Gastroesophageal sphincter (tissue), 3 donors: ENCODE measurements at regions not wholly inside any gene's neighbourhood (a gene's known extent, or its start where the extent isn't known, plus 50 kb on each side); places are given as distances from the start of the nearest gene placed in this dataset.

Experiments used
- POLR2A ChIP-seq, 2 donors: fragments of 450-650 bp; IDR thresholded peaks; one replicate each; pipeline ENCODE4 v1.6.1; 2017; ENCODE audit warnings: antibody characterized with exemption in 2 of 2, mild to moderate bottlenecking in 2 of 2, moderate library complexity in 1 of 2
- TF ChIP-seq, protein P1 (sequence below), 4 experiments: fragments of 200-600 bp in 2 of 4; fragments of 450-650 bp in 2 of 4; sonication (generic) in 1 of 4; IDR thresholded peaks; one replicate each; pipeline ENCODE4 v1.5.1; 2017 to 2019; ENCODE audit warnings: antibody characterized with exemption in 4 of 4, mild to moderate bottlenecking in 2 of 4, moderate library complexity in 2 of 4

DNA sequence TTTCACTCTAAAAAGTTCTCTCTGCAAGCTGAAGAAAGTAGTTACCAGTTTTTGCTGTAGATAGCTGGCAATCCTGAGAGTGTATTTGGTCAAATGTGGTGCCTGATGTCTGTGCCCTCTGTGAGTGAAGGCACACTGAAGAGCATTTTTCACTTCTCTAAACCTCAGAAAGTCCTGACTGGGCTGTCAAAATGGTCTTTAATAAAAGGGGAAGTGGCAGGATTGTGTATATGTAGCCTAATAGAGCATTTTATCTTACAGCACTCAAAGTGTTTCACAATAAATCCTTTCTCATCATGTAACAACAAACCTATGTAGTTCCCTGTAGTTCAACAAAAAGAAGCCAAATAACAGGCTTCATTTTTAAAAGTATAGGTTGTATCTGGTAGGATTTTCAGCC lies 1552.3 kb upstream of the SLC39A10 start:
- TF ChIP-seq, protein P1, sequence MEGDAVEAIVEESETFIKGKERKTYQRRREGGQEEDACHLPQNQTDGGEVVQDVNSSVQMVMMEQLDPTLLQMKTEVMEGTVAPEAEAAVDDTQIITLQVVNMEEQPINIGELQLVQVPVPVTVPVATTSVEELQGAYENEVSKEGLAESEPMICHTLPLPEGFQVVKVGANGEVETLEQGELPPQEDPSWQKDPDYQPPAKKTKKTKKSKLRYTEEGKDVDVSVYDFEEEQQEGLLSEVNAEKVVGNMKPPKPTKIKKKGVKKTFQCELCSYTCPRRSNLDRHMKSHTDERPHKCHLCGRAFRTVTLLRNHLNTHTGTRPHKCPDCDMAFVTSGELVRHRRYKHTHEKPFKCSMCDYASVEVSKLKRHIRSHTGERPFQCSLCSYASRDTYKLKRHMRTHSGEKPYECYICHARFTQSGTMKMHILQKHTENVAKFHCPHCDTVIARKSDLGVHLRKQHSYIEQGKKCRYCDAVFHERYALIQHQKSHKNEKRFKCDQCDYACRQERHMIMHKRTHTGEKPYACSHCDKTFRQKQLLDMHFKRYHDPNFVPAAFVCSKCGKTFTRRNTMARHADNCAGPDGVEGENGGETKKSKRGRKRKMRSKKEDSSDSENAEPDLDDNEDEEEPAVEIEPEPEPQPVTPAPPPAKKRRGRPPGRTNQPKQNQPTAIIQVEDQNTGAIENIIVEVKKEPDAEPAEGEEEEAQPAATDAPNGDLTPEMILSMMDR (IDR thresholded peaks at IDR 0.05), result no peak
- no peak for TF ChIP-seq POLR2A (IDR thresholded peaks at IDR 0.05)
